Cardiac muscle cell (in vitro differentiated cells and primary cell): ENCODE measurements at regions not wholly inside any gene's neighbourhood (a gene's known extent, or its start where the extent isn't known, plus 50 kb on each side); places are given as distances from the start of the nearest gene placed in this dataset.

Source experiments
- DNase-seq, 2 donors: peaks; one replicate each; pipeline versions ENCODE4 v3.0.0 to v3.0.0-alpha.2; 2010 to 2017; ENCODE audit warnings: low read depth in 1 of 2, low spot score in 1 of 2
- H3K27ac ChIP-seq: fragments of 200-600 bp; sonication (generic); 2 replicates; pipeline ENCODE4 v1.5.1; 2016
- H3K27me3 ChIP-seq: fragments of 200-600 bp; sonication (generic); 2 replicates; pipeline ENCODE4 v1.6.0; 2016; ENCODE audit warnings: control low read depth
- H3K36me3 ChIP-seq: fragments of 200-600 bp; sonication (generic); 2 replicates; pipeline ENCODE4 v1.5.1; 2016; ENCODE audit warnings: control low read depth
- H3K4me1 ChIP-seq: fragments of 200-600 bp; sonication (generic); 2 replicates; pipeline ENCODE4 v1.8.1; 2017; ENCODE audit warnings: low read depth, mild to moderate bottlenecking, mixed run types
- H3K4me3 ChIP-seq: fragments of 200-600 bp; sonication (generic); 2 replicates; pipeline ENCODE4 v1.5.1; 2016; ENCODE audit warnings: mild to moderate bottlenecking
- H3K9me3 ChIP-seq: fragments of 200-600 bp; sonication (generic); 2 replicates; pipeline ENCODE4 v1.5.1; 2017; ENCODE audit warnings: low read depth, mild to moderate bottlenecking, control low read depth
- CTCF ChIP-seq: IDR thresholded peaks from 2 replicates; pipeline ENCODE4 v1.5.1; 2012; ENCODE audit warnings: low read depth, mild to moderate bottlenecking, low read length

- Histone ChIP-seq H3K27ac (no peak overlapping the region), H3K27me3 (no peaks in the 10 kb centered on the region), H3K4me1 (no peaks in the 10 kb centered on the region), H3K9me3 (no peaks in the 10 kb centered on the region), H3K4me3 (no peak overlapping the region), H3K36me3 (no peaks in the 10 kb centered on the region)
- DNase-seq = no peak
- TF ChIP-seq CTCF = no peak
Observed at GRCh38 chr2:5353565-5353964, 338.6 kb upstream of the SOX11 start.

GRCh38 chr2:5359397-5359796 is 332.8 kb upstream of the SOX11 start:
- Histone ChIP-seq H3K27me3 (no peaks in the 10 kb centered on the region), H3K4me3 (no peak overlapping the region), H3K9me3 (no peaks in the 10 kb centered on the region), H3K4me1 (no peaks in the 10 kb centered on the region), H3K27ac (no peak overlapping the region), H3K36me3 (no peaks in the 10 kb centered on the region)
- no peak for DNase-seq
- TF ChIP-seq CTCF = no peak

GRCh38 chr2:5360081-5360480 is 332.1 kb upstream of the SOX11 start:
- Histone ChIP-seq H3K27me3 (no peaks in the 10 kb centered on the region), H3K4me1 (no peaks in the 10 kb centered on the region), H3K27ac (no peak overlapping the region), H3K4me3 (no peak overlapping the region), H3K9me3 (no peaks in the 10 kb centered on the region), H3K36me3 (no peaks in the 10 kb centered on the region)
- DNase-seq = no peak
- no peak for TF ChIP-seq CTCF

DNA sequence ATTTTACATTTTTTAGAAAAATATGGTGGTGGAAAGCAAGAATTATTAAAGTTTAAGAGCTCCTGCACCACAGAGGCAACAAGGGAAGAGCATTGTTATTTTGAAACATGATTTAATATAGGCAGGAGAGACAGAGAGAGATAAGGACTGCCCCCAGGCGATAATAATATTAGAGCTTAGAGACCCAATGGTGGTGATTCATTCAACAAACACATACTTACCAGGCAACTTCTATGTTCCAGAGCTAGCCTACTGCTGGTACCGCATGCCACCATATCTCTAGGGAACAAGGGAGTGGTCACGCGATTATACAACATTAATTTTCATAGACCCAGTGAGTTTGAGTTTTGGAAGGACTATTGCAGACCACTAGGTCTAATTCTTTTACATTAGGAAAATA is 327.8 kb upstream of the SOX11 start:
- Histone ChIP-seq H3K36me3 (no peaks in the 10 kb centered on the region), H3K27ac (no peak overlapping the region), H3K27me3 (no peaks in the 10 kb centered on the region), H3K9me3 (no peaks in the 10 kb centered on the region), H3K4me1 (no peaks in the 10 kb centered on the region), H3K4me3 (no peak overlapping the region)
- no peak for TF ChIP-seq CTCF
- DNase-seq = no peak

- H3K4me1 ChIP-seq = no peaks in the 10 kb centered on the region
- no peak overlapping the region for H3K4me3 ChIP-seq
- H3K27me3 ChIP-seq = no peaks in the 10 kb centered on the region
- peak; percentile 1 to 86 for DNase-seq
- no peaks in the 10 kb centered on the region for H3K9me3 ChIP-seq
- no peak overlapping the region for H3K27ac ChIP-seq
- TF ChIP-seq CTCF = peak; percentile 7
- H3K36me3 ChIP-seq = no peaks in the 10 kb centered on the region
Observed at GRCh38 chr2:5365871-5366461, 326.2 kb upstream of the SOX11 start.

GRCh38 chr2:5367321-5367720 is 324.9 kb upstream of the SOX11 start:
- Histone ChIP-seq H3K4me1 (peaks cover 5% of the 10 kb centered on the region), H3K9me3 (no peaks in the 10 kb centered on the region), H3K27ac (no peak overlapping the region), H3K27me3 (no peaks in the 10 kb centered on the region), H3K4me3 (no peak overlapping the region), H3K36me3 (no peaks in the 10 kb centered on the region)
- DNase-seq = no peak
- no peak for TF ChIP-seq CTCF
